Adrenal gland (tissue), 9 donors: ENCODE measurements at regions not wholly inside any gene's neighbourhood (a gene's known extent, or its start where the extent isn't known, plus 50 kb on each side); places are given as distances from the start of the nearest gene placed in this dataset.

Experiments used
- DNase-seq, 7 donors: peaks; one replicate each; pipeline ENCODE4 v3.0.0-alpha.2; 2019 to 2020
- H3K27ac ChIP-seq, 5 donors: fragments of 200-600 bp; sonication (generic) in 4 of 5; 1 replicate in 3 of 5; 2 replicates in 2 of 5; pipeline versions ENCODE4 v1.5.1 to v1.8.0; 2016 to 2020; ENCODE audit warnings: mild to moderate bottlenecking in 1 of 5
- H3K27me3 ChIP-seq: fragments of 200-600 bp; 2 replicates; pipeline ENCODE4 v1.8.0; 2021
- H3K36me3 ChIP-seq, 2 donors: fragments of 200-600 bp; replicated peaks in 1 of 2; 1 replicate in 1 of 2; 2 replicates in 1 of 2; pipeline versions ENCODE4 v1.5.1 to v1.8.0; 2018 to 2022
- H3K4me1 ChIP-seq, 2 donors: fragments of 200-600 bp; replicated peaks in 1 of 2; 1 replicate in 1 of 2; 2 replicates in 1 of 2; pipeline versions ENCODE4 v1.5.1 to v1.8.0; 2018 to 2021
- H3K4me3 ChIP-seq, 4 donors: fragments of 200-600 bp; sonication (generic) in 3 of 4; one replicate each; pipeline ENCODE4 v1.5.1; 2016 to 2018
- H3K9me3 ChIP-seq, 3 donors: fragments of 200-600 bp; sonication (generic) in 1 of 3; replicated peaks in 1 of 3; 1 replicate in 2 of 3; 2 replicates in 1 of 3; pipeline versions ENCODE4 v1.5.1 to v1.8.0; 2016 to 2021
- POLR2A ChIP-seq, 2 donors: fragments of 450-650 bp; IDR thresholded peaks; one replicate each; pipeline ENCODE4 v1.6.1; 2017; ENCODE audit warnings: antibody characterized with exemption in 2 of 2, mild to moderate bottlenecking in 2 of 2, moderate library complexity in 1 of 2
- WGBS, 4 donors: extraction: QIAGEN DNeasy Blood & Tissue Kit in 2 of 4; methylation state at CpG; one replicate each; pipeline versions ENCODE4 v1.1.5 to v1.1.7; 2013 to 2017; 5-methylcytosine and 5-hydroxymethylcytosine counted together
- intact Hi-C, 2 donors: fragments of 100-400 bp; cut with DNase I; formaldehyde crosslinking; loops; one replicate each; pipeline versions ENCODE4 v1.14.1 to v1.15.0; 2022 to 2023
- TF ChIP-seq, protein P1 (sequence below), 6 experiments: fragments of 450-650 bp in 4 of 6; fragments of 200-600 bp in 2 of 6; sonication (generic) in 1 of 6; IDR thresholded peaks; 1 replicate in 5 of 6; 2 replicates in 1 of 6; pipeline versions ENCODE4 v1.5.1 to v1.8.0; 2016 to 2021; ENCODE audit warnings: antibody characterized with exemption in 6 of 6, mild to moderate bottlenecking in 2 of 6, moderate library complexity in 1 of 6
- donor health status: healthy with polysubstance abuse.
- donor health status: Bipolar disorder and iron deficiency.
- donor health status: DM: yes; HTN: yes; CAD: no.
- donor health status: DM: no; HTN: no; CAD: no.
- donor health status: DM: no; HTN: no; CAD: no.

DNA sequence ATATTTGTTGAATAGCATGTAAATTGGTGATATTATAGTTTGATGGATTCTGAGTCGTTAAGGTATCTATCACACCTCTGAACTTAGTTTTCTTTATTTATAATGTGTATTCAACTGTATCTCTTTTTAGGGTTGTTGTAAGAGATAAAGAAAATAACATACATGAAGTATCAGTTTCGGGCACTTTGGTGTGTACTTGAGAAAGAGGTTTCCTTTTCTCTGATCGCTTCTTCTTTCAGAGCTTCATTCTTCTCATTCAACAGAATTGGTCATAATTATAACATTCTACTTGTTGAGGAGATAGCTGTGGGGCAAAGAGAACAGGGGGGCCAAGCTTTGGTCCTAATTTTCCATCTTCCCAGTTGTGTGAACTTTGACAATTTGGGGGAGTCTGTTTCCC is 508.0 kb downstream of the PLPP3 start:
- Histone ChIP-seq H3K9me3 (no peaks in the 10 kb centered on the region), H3K4me3 (no peak overlapping the region), H3K4me1 (no peaks in the 10 kb centered on the region), H3K27me3 (no peaks in the 10 kb centered on the region), H3K27ac (no peak overlapping the region), H3K36me3 (no peaks in the 10 kb centered on the region)
- TF ChIP-seq, protein P1, sequence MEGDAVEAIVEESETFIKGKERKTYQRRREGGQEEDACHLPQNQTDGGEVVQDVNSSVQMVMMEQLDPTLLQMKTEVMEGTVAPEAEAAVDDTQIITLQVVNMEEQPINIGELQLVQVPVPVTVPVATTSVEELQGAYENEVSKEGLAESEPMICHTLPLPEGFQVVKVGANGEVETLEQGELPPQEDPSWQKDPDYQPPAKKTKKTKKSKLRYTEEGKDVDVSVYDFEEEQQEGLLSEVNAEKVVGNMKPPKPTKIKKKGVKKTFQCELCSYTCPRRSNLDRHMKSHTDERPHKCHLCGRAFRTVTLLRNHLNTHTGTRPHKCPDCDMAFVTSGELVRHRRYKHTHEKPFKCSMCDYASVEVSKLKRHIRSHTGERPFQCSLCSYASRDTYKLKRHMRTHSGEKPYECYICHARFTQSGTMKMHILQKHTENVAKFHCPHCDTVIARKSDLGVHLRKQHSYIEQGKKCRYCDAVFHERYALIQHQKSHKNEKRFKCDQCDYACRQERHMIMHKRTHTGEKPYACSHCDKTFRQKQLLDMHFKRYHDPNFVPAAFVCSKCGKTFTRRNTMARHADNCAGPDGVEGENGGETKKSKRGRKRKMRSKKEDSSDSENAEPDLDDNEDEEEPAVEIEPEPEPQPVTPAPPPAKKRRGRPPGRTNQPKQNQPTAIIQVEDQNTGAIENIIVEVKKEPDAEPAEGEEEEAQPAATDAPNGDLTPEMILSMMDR (IDR thresholded peaks at IDR 0.05) = no peak
- no peak for TF ChIP-seq POLR2A (IDR thresholded peaks at IDR 0.05)
- 86 to 96% (median 92%) methylated on average over 3 of the region's 3 CpGs for WGBS, 4 donors
- intact Hi-C loops = no loop called here
- DNase-seq = no peak

DNA sequence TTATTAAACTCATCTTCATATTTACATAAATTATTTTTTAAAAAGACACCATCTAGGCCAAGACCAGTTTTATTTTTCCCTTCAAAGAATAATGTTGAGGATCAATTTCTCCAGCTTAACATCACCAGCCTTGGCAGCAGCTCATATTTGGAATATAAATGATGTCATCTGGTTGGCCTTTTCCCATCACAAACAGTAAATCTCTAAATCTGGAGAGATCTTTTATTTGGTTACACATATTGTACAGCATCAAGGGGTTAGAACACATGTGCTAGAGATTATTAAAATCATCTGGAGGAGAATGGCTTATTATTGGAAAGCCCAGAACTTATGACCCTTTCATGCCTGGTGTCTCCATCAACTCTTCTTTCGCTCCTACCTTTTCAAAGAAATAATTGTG is 508.8 kb downstream of the PLPP3 start:
- H3K9me3 ChIP-seq = no peaks in the 10 kb centered on the region
- H3K4me3 ChIP-seq = no peak overlapping the region
- WGBS, 4 donors = 85 to 100% (median 94%) methylated on average over 1 of the region's 1 CpG
- TF ChIP-seq, protein P1 (IDR thresholded peaks at IDR 0.05) = no peak
- TF ChIP-seq POLR2A (IDR thresholded peaks at IDR 0.05) = no peak
- H3K27me3 ChIP-seq = no peaks in the 10 kb centered on the region
- no peaks in the 10 kb centered on the region for H3K4me1 ChIP-seq
- intact Hi-C loops = no loop called here
- no peak overlapping the region for H3K27ac ChIP-seq
- H3K36me3 ChIP-seq = no peaks in the 10 kb centered on the region
- no peak for DNase-seq

DNA sequence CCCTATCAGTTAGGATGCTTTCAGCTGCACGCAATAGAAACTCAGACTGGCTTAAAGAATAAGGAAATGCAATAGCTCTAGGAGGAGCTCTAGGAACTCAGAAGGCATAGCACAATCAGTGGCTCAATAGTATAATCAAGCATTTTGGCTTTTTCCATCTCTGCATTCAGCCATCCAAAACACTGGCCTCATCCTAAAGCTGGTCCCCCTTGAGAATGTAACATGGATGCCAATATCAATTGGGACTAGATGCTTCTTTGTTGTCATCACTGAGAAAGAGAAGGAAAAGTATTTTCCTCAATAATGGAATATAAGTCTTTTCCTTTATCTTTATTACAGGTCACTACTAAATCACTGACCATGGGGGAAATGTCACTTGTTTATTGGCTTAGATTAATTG is 509.5 kb downstream of the PLPP3 start:
- H3K36me3 ChIP-seq = no peaks in the 10 kb centered on the region
- WGBS, 4 donors = 86 to 92% (median 89%) methylated on average over 1 of the region's 1 CpG
- no peak overlapping the region for H3K4me3 ChIP-seq
- H3K27ac ChIP-seq = no peak overlapping the region
- intact Hi-C loops = no loop called here
- no peak for DNase-seq
- no peaks in the 10 kb centered on the region for H3K27me3 ChIP-seq
- no peaks in the 10 kb centered on the region for H3K4me1 ChIP-seq
- H3K9me3 ChIP-seq = no peaks in the 10 kb centered on the region
- no peak for TF ChIP-seq POLR2A (IDR thresholded peaks at IDR 0.05)
- TF ChIP-seq, protein P1 (IDR thresholded peaks at IDR 0.05) = no peak

DNA sequence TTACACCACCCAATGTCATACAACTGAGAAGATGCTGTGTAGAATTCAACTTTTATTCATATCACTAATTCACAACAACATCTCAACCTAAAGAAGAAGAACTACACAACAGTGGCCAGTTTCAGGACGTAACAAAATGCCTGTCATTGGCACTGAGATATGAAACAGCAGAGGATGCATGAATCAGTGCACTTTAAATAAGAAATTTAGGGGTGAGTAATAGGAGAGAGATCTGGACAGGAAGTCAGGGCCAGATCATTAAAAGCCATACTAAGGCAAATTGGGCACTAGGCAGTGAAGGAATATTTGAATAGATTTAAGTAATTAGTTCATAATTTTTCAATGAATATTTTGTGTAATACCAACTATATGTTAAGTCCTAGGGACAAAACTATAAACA is 510.5 kb downstream of the PLPP3 start:
- 32 to 48% (median 42%) methylated on average over 1 of the region's 1 CpG for WGBS, 4 donors

More for the DNA sequence above, 510.5 kb downstream of the PLPP3 start:
- intact Hi-C loops = no loop called here
- no peak for DNase-seq
- Histone ChIP-seq H3K4me3 (no peak overlapping the region), H3K4me1 (no peaks in the 10 kb centered on the region), H3K36me3 (no peaks in the 10 kb centered on the region), H3K27me3 (no peaks in the 10 kb centered on the region), H3K27ac (no peak overlapping the region), H3K9me3 (no peaks in the 10 kb centered on the region)
- TF ChIP-seq, protein P1 (IDR thresholded peaks at IDR 0.05) = no peak
- no peak for TF ChIP-seq POLR2A (IDR thresholded peaks at IDR 0.05)
